HG03066 (cell line): ENCODE measurements at regions not wholly inside any gene's neighbourhood (a gene's known extent, or its start where the extent isn't known, plus 50 kb on each side); places are given as distances from the start of the nearest gene placed in this dataset.
A peak's percentile ranks its signal among the peaks of the same experiment; 100 is the strongest.
"Not testable (repeated sequence)": the region's sequence is repeated elsewhere in the genome, so short reads cannot be mapped to it uniquely, and the experiment has no call there.

Source experiments
- ATAC-seq: cut with Tn5 transposase; IDR thresholded peaks from one replicate; pipeline ENCODE4 v1.9.1; 2021; ENCODE audit warnings: low read depth; ENCODE audit not compliant: unreplicated experiment

- ATAC-seq, result no peak
Measured at GRCh38 chr2:17373041-17373440, 145.2 kb downstream of the RAD51AP2 start.

- no peak for ATAC-seq
Measured at GRCh38 chr2:17363846-17364245, 154.4 kb downstream of the RAD51AP2 start.

- ATAC-seq, result no peak
Measured at GRCh38 chr2:17362956-17363355, 155.3 kb downstream of the RAD51AP2 start.

GRCh38 chr2:17355608-17356329 lies 162.5 kb downstream of the RAD51AP2 start:
- peak; percentile 81 for ATAC-seq

- no peak for ATAC-seq
Measured at GRCh38 chr2:17353263-17353662, 165.0 kb downstream of the RAD51AP2 start.

- not testable (repeated sequence) for ATAC-seq
Measured at GRCh38 chr2:17342692-17343091, 175.5 kb downstream of the RAD51AP2 start.

GRCh38 chr2:17337507-17337906 lies 180.7 kb downstream of the RAD51AP2 start:
- no peak for ATAC-seq

GRCh38 chr2:17336458-17336857 lies 181.8 kb downstream of the RAD51AP2 start:
- no peak for ATAC-seq

GRCh38 chr2:17334300-17334699 lies 183.9 kb downstream of the RAD51AP2 start:
- no peak for ATAC-seq

- no peak for ATAC-seq
Measured at GRCh38 chr2:17331636-17332035, 186.6 kb downstream of the RAD51AP2 start.

- no peak for ATAC-seq
Measured at GRCh38 chr2:17328161-17328560, 190.1 kb downstream of the RAD51AP2 start.

GRCh38 chr2:17327649-17328048 lies 190.6 kb downstream of the RAD51AP2 start:
- no peak for ATAC-seq

- ATAC-seq, result no peak
Measured at GRCh38 chr2:17326717-17327116, 191.5 kb downstream of the RAD51AP2 start.

- ATAC-seq, result no peak
Measured at GRCh38 chr2:17323697-17324096, 194.5 kb downstream of the RAD51AP2 start.

- ATAC-seq, result no peak
Measured at GRCh38 chr2:17322461-17322860, 195.8 kb downstream of the RAD51AP2 start.

GRCh38 chr2:17319090-17319489 lies 199.2 kb downstream of the RAD51AP2 start:
- ATAC-seq, result no peak

- ATAC-seq, result no peak
Measured at GRCh38 chr2:17318013-17318412, 200.2 kb downstream of the RAD51AP2 start.

- no peak for ATAC-seq
Measured at GRCh38 chr2:17317439-17317976, 200.7 kb downstream of the RAD51AP2 start.

GRCh38 chr2:17313261-17313660 lies 205.0 kb downstream of the RAD51AP2 start:
- ATAC-seq, result no peak

- no peak for ATAC-seq
Measured at GRCh38 chr2:17311771-17312511, 206.3 kb downstream of the RAD51AP2 start.

- ATAC-seq, result no peak
Measured at GRCh38 chr2:17311106-17311619, 207.1 kb downstream of the RAD51AP2 start.
